ENCODE measurements at regions not wholly inside any gene's neighbourhood (a gene's known extent, or its start where the extent isn't known, plus 50 kb on each side); places are given as distances from the start of the nearest gene placed in this dataset.

DNA sequence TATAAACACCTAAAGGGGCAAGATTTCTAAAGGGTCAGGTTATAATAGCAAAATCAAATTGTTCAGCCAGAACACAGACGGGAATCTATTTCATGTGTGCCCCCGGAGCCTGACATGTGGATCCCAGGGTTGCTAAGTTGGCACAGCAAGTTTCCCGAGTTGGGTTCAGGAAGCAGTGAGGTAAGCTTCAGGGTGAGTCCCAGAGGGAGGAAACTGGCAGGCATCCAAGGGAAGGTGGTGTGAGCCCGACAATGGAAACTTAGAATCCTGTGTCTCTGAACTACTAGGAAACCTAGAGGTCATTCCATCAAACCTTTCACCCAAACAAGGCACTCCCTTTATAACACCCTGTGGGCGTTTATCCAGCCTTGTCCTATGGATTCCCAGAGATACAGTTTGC lies 98.4 kb downstream of the ADRB2 start:
- no peak overlapping the region for H2AK5ac ChIP-seq (ENCODE audit: low read depth, low read length)
- no peak overlapping the region for H4K91ac ChIP-seq (replicated peaks; ENCODE audit: insufficient read length, low read length)
- no peaks in the 10 kb centered on the region for H3K36me3 ChIP-seq (ENCODE audit: control insufficient read depth in 2 of 4, insufficient read depth in 4 of 4, low read length in 3 of 4)
- H3K18ac ChIP-seq (ENCODE audit: extremely low read depth, low read length) = no peak overlapping the region
- H3K4me3 ChIP-seq (ENCODE audit: extremely low read depth in 1 of 4, insufficient read depth in 2 of 4, low read depth in 3 of 4, low read length in 4 of 4) = no peak overlapping the region
- H3K4ac ChIP-seq (replicated peaks; ENCODE audit: insufficient read length, low read depth, low read length) = no peak overlapping the region
- no peak overlapping the region for H3K56ac ChIP-seq (replicated peaks; ENCODE audit: insufficient read length, low read depth, low read length)
- no peak overlapping the region for H2BK15ac ChIP-seq (ENCODE audit: low read length)
- H4K8ac ChIP-seq (ENCODE audit: extremely low read depth, insufficient read depth, low read length) = no peak overlapping the region
- no peaks in the 10 kb centered on the region for H3K23me2 ChIP-seq (ENCODE audit: low read depth, low read length)
- H3K27ac ChIP-seq (ENCODE audit: low read depth, low read length) = no peak overlapping the region
- FAIRE-seq = no peak
- DNase-seq (ENCODE audit: low read depth in 1 of 2, low spot score in 2 of 2) = peak in 1 of 2 experiments; percentile 7
- 81% methylated on average over 5 of the region's 5 CpGs; no CpG with 5 or more reads in 1 of the 2 experiments for WGBS, 2 experiments (ENCODE audit: extremely low coverage in 1 of 2, insufficient coverage in 1 of 2, insufficient read length in 1 of 2, insufficient replicate concordance in 2 of 2, low coverage in 1 of 2, low lambda C conversion rate in 2 of 2, missing lambda C conversion rate in 1 of 2)
- no peak overlapping the region for H3K23ac ChIP-seq (ENCODE audit: insufficient read length)
- no peaks in the 10 kb centered on the region for H3K27me3 ChIP-seq (replicated peaks in 1 of 4; ENCODE audit: control insufficient read depth in 3 of 4, extremely low read depth in 1 of 4, insufficient read depth in 3 of 4, low read length in 3 of 4)
- H4K5ac ChIP-seq (ENCODE audit: insufficient read length, low read depth, low read length) = no peak overlapping the region
- no peak overlapping the region for H2BK5ac ChIP-seq (ENCODE audit: low read depth, low read length)
- no peak overlapping the region for H2BK12ac ChIP-seq (ENCODE audit: low read depth, low read length)
- no peaks in the 10 kb centered on the region for H3K9me3 ChIP-seq (ENCODE audit: insufficient read depth in 2 of 2, low read depth in 1 of 2, low read length in 1 of 2)
- no peaks in the 10 kb centered on the region for H3K79me2 ChIP-seq (ENCODE audit: control insufficient read depth in 1 of 2, insufficient read depth in 2 of 2, low read length in 2 of 2)
- H3K4me1 ChIP-seq (replicated peaks in 1 of 4; ENCODE audit: control insufficient read depth in 3 of 4, insufficient read depth in 4 of 4, low read length in 3 of 4) = peaks cover 0 to 4% (median 0%) of the 10 kb centered on the region in 4 experiments; a peak in 1 of 7 replicates
- H2BK120ac ChIP-seq (replicated peaks; ENCODE audit: low read depth, low read length) = no peak overlapping the region
- no peak overlapping the region for H2AFZ ChIP-seq (ENCODE audit: low read length)
- POLR2A ChIA-PET (ENCODE audit: partially characterized antibody) = no interaction called here
- H2BK20ac ChIP-seq (ENCODE audit: low read length) = no peak overlapping the region
- H3K9ac ChIP-seq (replicated peaks in 1 of 4; ENCODE audit: extremely low read depth in 1 of 4, low read depth in 3 of 4, low read length in 3 of 4) = no peak overlapping the region
- CTCF ChIA-PET (ENCODE audit: partially characterized antibody) = interaction anchor here (0.8 kb wide), 1 partner anchor 9 kb away, joined by 3 read pairs; no protein-coding TSS in a partner anchor
- no peak overlapping the region for H3K4me2 ChIP-seq (ENCODE audit: insufficient read depth in 1 of 2, low read depth in 2 of 2, low read length in 2 of 2)
- no peaks in the 10 kb centered on the region for H4K20me1 ChIP-seq (replicated peaks in 1 of 2; ENCODE audit: control insufficient read depth in 1 of 2, insufficient read depth in 2 of 2, low read length in 2 of 2)
- no peak overlapping the region for H3K14ac ChIP-seq (ENCODE audit: insufficient read length)
- H3K79me1 ChIP-seq (ENCODE audit: low read depth, low read length) = no peaks in the 10 kb centered on the region
- TF ChIP-seq, protein P1, sequence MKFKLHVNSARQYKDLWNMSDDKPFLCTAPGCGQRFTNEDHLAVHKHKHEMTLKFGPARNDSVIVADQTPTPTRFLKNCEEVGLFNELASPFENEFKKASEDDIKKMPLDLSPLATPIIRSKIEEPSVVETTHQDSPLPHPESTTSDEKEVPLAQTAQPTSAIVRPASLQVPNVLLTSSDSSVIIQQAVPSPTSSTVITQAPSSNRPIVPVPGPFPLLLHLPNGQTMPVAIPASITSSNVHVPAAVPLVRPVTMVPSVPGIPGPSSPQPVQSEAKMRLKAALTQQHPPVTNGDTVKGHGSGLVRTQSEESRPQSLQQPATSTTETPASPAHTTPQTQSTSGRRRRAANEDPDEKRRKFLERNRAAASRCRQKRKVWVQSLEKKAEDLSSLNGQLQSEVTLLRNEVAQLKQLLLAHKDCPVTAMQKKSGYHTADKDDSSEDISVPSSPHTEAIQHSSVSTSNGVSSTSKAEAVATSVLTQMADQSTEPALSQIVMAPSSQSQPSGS (IDR thresholded peaks at IDR 0.05; ENCODE audit: low read length) = no peak
- TF ChIP-seq SAP30 (IDR thresholded peaks at IDR 0.05; ENCODE audit: insufficient read depth, insufficient replicate concordance, low read length) (no peak), RBBP5 (IDR thresholded peaks at IDR 0.05; ENCODE audit: borderline replicate concordance, low read depth, low read length) (no peak), SRF (IDR thresholded peaks at IDR 0.05; ENCODE audit: low read depth, low read length) (no peak), KDM1A (IDR thresholded peaks at IDR 0.05; ENCODE audit: borderline replicate concordance, low read length) (no peak), EZH2 (IDR thresholded peaks at IDR 0.05; ENCODE audit: low read depth, low read length, severe bottlenecking) (no peak), JUN (IDR thresholded peaks at IDR 0.05; ENCODE audit: low read depth, low read length) (no peak), CTBP2 (IDR thresholded peaks at IDR 0.05; ENCODE audit: borderline replicate concordance, insufficient read depth, insufficient read length, low read length) (no peak), FOSL1 (IDR thresholded peaks at IDR 0.05; ENCODE audit: insufficient read depth, low read depth, low read length) (no peak), TCF12 (IDR thresholded peaks at IDR 0.05; ENCODE audit: low read depth, low read length) (no peak), KDM4A (IDR thresholded peaks at IDR 0.05; ENCODE audit: low read depth, low read length, severe bottlenecking) (no peak), TAF7 (optimal IDR thresholded peaks at IDR 0.05; ENCODE audit: borderline replicate concordance, low read depth, low read length) (no peak)

Data from H1 (cell line).